IMR-90 (cell line): ENCODE measurements at regions not wholly inside any gene's neighbourhood (a gene's known extent, or its start where the extent isn't known, plus 50 kb on each side); places are given as distances from the start of the nearest gene placed in this dataset.

Experiments
- ATAC-seq: fragments of 200-7000 bp; cut with Tn5 transposase; 2 replicates; pipeline ENCODE4 v1.9.1; 2020; ENCODE audit warnings: low read depth, mild to moderate bottlenecking, moderate library complexity
- BruUV-seq: library from RNA; stranded (reverse); fragments of 400-500 nt; replicated peaks from 2 replicates; lab custom pipeline; 2021; lab: Mats Ljungman, UMichigan
- CTCF ChIA-PET: fragments of 300-600 bp; formaldehyde crosslinking; extraction: SDS; loops from one replicate; lab custom pipeline; 2021; ENCODE audit warnings: antibody characterized with exemption; lab: Yijun Ruan, JAX
- POLR2A ChIA-PET: fragments of 300-600 bp; sonication (Branson Sonifier 250); formaldehyde crosslinking; loops from one replicate; lab custom pipeline; 2022; ENCODE audit warnings: antibody characterized with exemption; ENCODE audit not compliant: unreplicated experiment; lab: Charles Lee
- DNase-seq: peaks from one replicate; pipeline ENCODE4 v3.0.0; 2013
- H2AFZ ChIP-seq: replicated peaks from 2 replicates; pipeline ENCODE3; 2013; ENCODE audit warnings: low read length, mild to moderate bottlenecking; ENCODE audit not compliant: poor library complexity
- H2AK5ac ChIP-seq: 2 replicates; pipeline ENCODE4 v1.6.1; 2013; ENCODE audit warnings: low read depth, low read length, inconsistent platforms
- H2AK9ac ChIP-seq: replicated peaks from 2 replicates; pipeline ENCODE3; 2013; ENCODE audit warnings: mild to moderate bottlenecking, low read depth, low read length, moderate library complexity; ENCODE audit not compliant: poor library complexity
- H2BK120ac ChIP-seq: 2 replicates; pipeline ENCODE4 v1.6.1; 2013; ENCODE audit warnings: low read depth, low read length, inconsistent platforms
- H2BK15ac ChIP-seq: 3 replicates; pipeline ENCODE4 v1.6.1; 2013; ENCODE audit warnings: low read depth, low read length, inconsistent platforms
- H2BK20ac ChIP-seq: 2 replicates; pipeline ENCODE4 v1.6.1; 2013; ENCODE audit warnings: low read depth, mild to moderate bottlenecking, inconsistent platforms, low read length, moderate library complexity
- H2BK5ac ChIP-seq: 2 replicates; pipeline ENCODE4 v1.6.1; 2013; ENCODE audit warnings: mild to moderate bottlenecking, low read depth, low read length, inconsistent platforms; ENCODE audit not compliant: poor library complexity, severe bottlenecking
- H3K14ac ChIP-seq: replicated peaks from 2 replicates; pipeline ENCODE4 v1.6.1; 2013; ENCODE audit warnings: low read depth, low read length, inconsistent platforms
- H3K18ac ChIP-seq: 2 replicates; pipeline ENCODE4 v1.6.1; 2013; ENCODE audit warnings: low read depth, low read length, control low read depth
- H3K23ac ChIP-seq: 2 replicates; pipeline ENCODE4 v1.6.1; 2013; ENCODE audit warnings: low read depth, low read length, inconsistent platforms
- H3K27ac ChIP-seq: 2 replicates; pipeline ENCODE4 v1.5.1; 2013; ENCODE audit warnings: mild to moderate bottlenecking, control low read depth, low read length; ENCODE audit not compliant: insufficient read depth
- H3K27me3 ChIP-seq: 2 replicates; pipeline ENCODE4 v1.6.1; 2013; ENCODE audit warnings: low read length; ENCODE audit not compliant: control insufficient read depth, insufficient read depth
- H3K36me3 ChIP-seq: 2 replicates; pipeline ENCODE4 v1.6.1; 2013; ENCODE audit warnings: low read length, mixed read lengths; ENCODE audit not compliant: control insufficient read depth, insufficient read depth
- H3K4ac ChIP-seq: 2 replicates; pipeline ENCODE4 v1.6.1; 2013; ENCODE audit warnings: low read depth, low read length, inconsistent platforms
- H3K4me1 ChIP-seq: 2 replicates; pipeline ENCODE4 v1.6.1; 2013; ENCODE audit warnings: low read length, mixed read lengths; ENCODE audit not compliant: control insufficient read depth, insufficient read depth
- H3K4me2 ChIP-seq: 2 replicates; pipeline ENCODE4 v1.6.1; 2013; ENCODE audit warnings: low read depth, mild to moderate bottlenecking, control low read depth, low read length, moderate library complexity
- H3K4me3 ChIP-seq: 2 replicates; pipeline ENCODE4 v1.5.1; 2013; ENCODE audit warnings: low read depth, mild to moderate bottlenecking, control low read depth, low read length, moderate library complexity; ENCODE audit not compliant: insufficient read depth
- H3K56ac ChIP-seq: 2 replicates; pipeline ENCODE4 v1.6.1; 2013; ENCODE audit warnings: low read length, inconsistent platforms; ENCODE audit not compliant: insufficient read depth; ENCODE audit errors: extremely low read depth
- H3K79me1 ChIP-seq, 2 experiments: 2 replicates each; pipeline ENCODE4 v1.6.1; 2013; ENCODE audit warnings: low read length in 2 of 2, inconsistent platforms in 1 of 2, low read depth in 1 of 2
- H3K9ac ChIP-seq: 2 replicates; pipeline ENCODE4 v1.6.1; 2013; ENCODE audit warnings: low read depth, low read length, control low read depth
- H3K9me1 ChIP-seq: 2 replicates; pipeline ENCODE4 v1.6.1; 2013; ENCODE audit warnings: low read length, inconsistent platforms; ENCODE audit not compliant: insufficient read depth
- H3K9me3 ChIP-seq: 2 replicates; pipeline ENCODE4 v1.6.1; 2013; ENCODE audit warnings: low read length; ENCODE audit not compliant: control insufficient read depth, insufficient read depth
- H4K20me1 ChIP-seq: 2 replicates; pipeline ENCODE4 v1.6.1; 2013; ENCODE audit warnings: low read length, inconsistent platforms; ENCODE audit not compliant: insufficient read depth
- H4K5ac ChIP-seq: 2 replicates; pipeline ENCODE4 v1.6.1; 2013; ENCODE audit warnings: mild to moderate bottlenecking, low read depth, low read length, control low read depth
- H4K8ac ChIP-seq, 2 experiments: 2 replicates each; pipeline ENCODE4 v1.6.1; 2013; ENCODE audit warnings: low read depth in 2 of 2, low read length in 2 of 2, control low read depth in 1 of 2, inconsistent platforms in 1 of 2
- H4K91ac ChIP-seq: 2 replicates; pipeline ENCODE4 v1.6.1; 2013; ENCODE audit warnings: low read depth, low read length, inconsistent platforms; ENCODE audit not compliant: insufficient read depth
- CEBPB ChIP-seq: IDR thresholded peaks from 2 replicates; pipeline ENCODE4 v1.6.1; 2012; ENCODE audit warnings: low read depth, low read length, improper control_type of control experiment
- FOS ChIP-seq: fragments of 150-350 bp; IDR thresholded peaks from 2 replicates; pipeline ENCODE4 v1.6.1; 2016; ENCODE audit warnings: low read depth, low read length
- MAZ ChIP-seq: IDR thresholded peaks from 2 replicates; pipeline ENCODE4 v1.6.1; 2012; ENCODE audit warnings: low read depth, mild to moderate bottlenecking, low read length, improper control_type of control experiment, moderate library complexity, borderline replicate concordance
- NFE2L2 ChIP-seq: fragments of 150-350 bp; IDR thresholded peaks from 2 replicates; pipeline ENCODE4 v1.6.1; 2016; ENCODE audit warnings: low read depth, mild to moderate bottlenecking, low read length
- POLR2A ChIP-seq: IDR thresholded peaks from 2 replicates; pipeline ENCODE4 v1.6.1; 2012; ENCODE audit warnings: mild to moderate bottlenecking, low read depth, low read length
- RAD21 ChIP-seq: IDR thresholded peaks from 2 replicates; pipeline ENCODE4 v1.6.1; 2012; ENCODE audit warnings: low read length, improper control_type of control experiment
- RCOR1 ChIP-seq: IDR thresholded peaks from 2 replicates; pipeline ENCODE4 v1.6.1; 2012; ENCODE audit warnings: mild to moderate bottlenecking, low read length, improper control_type of control experiment; ENCODE audit not compliant: insufficient replicate concordance
- RFX5 ChIP-seq: IDR thresholded peaks from 2 replicates; pipeline ENCODE4 v1.8.0; 2012; ENCODE audit warnings: low read depth, mild to moderate bottlenecking, low read length, moderate library complexity
- SMC3 ChIP-seq: fragments of 150-350 bp; IDR thresholded peaks from 2 replicates; pipeline ENCODE4 v1.6.1; 2016; ENCODE audit warnings: low read depth, mild to moderate bottlenecking, antibody characterized with exemption, low read length, moderate library complexity
- WGBS, 2 experiments: methylation state at CpG; one replicate each; pipeline versions ENCODE4 v1.1.5 to v1.1.7; 2013; ENCODE audit warnings: missing lambda C conversion rate in 2 of 2; ENCODE audit not compliant: insufficient read length in 1 of 2; ENCODE audit errors: extremely low coverage in 2 of 2; 5-methylcytosine and 5-hydroxymethylcytosine counted together
- dilution Hi-C: fragments of 300-500 bp; cut with HindIII; formaldehyde crosslinking; loops from one replicate; pipeline ENCODE4 v1.14.3; 2018; ENCODE audit warnings: low sequenced_read_pairs; ENCODE audit not compliant: unreplicated experiment
- in situ Hi-C: fragments of 300-500 bp; cut with MboI; formaldehyde crosslinking; loops from 3 replicates; pipeline ENCODE4 v1.14.3; 2019; ENCODE audit warnings: low sequenced_read_pairs, inconsistent platforms, mixed read lengths
- intact Hi-C: fragments of 100-400 bp; cut with micrococcal nuclease; formaldehyde crosslinking; loops from 2 replicates; pipeline ENCODE4 v1.10.0; 2022
- TF ChIP-seq, protein P1 (sequence below): conservative IDR thresholded peaks from 2 replicates; pipeline ENCODE4 v1.5.1; 2012; ENCODE audit warnings: mild to moderate bottlenecking, low read depth, low read length, improper control_type of control experiment

DNA sequence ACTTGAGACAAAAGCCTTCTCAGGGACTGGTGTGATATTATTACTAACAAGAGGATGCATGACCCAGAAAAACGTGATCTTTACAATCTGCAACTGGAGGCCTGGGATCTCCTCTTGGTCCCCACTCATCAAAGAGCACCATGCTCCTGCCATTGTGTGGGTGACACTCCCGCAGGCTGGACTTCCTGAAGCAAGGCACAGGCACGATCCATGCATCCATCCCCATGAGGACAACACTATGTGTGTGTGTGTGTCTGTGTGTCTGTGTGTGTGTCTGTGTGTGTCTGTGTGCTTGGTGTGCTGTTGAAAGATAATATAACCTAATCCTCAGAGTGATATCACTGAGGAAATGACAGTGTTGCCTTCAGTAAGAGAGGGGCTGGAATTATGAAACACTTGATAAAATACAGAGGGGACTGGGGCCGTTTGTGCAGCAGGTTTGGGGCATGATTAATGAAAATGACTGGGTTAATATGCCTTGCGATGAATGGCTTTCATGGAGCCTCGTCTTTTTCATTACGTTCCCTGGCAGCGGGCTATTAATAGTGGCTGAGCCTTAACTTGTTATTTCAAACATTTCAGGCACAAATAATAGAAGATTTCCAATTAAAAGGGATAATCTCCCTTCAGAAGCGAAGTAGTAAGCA lies 180.8 kb upstream of the TCERG1L start:
- no peaks in the 10 kb centered on the region for H3K4me1 ChIP-seq
- H3K14ac ChIP-seq, result no peak overlapping the region
- H3K56ac ChIP-seq, result no peak overlapping the region
- H2AFZ ChIP-seq, result no peak overlapping the region
- no peak overlapping the region for H3K9ac ChIP-seq
- H3K18ac ChIP-seq, result no peak overlapping the region
- no peak overlapping the region for H3K4me3 ChIP-seq
- intact Hi-C loops, result no loop called here
- no peak overlapping the region for H4K91ac ChIP-seq
- H2AK9ac ChIP-seq, result no peak overlapping the region
- H4K8ac ChIP-seq, result no peak overlapping the region
- in situ Hi-C loops, result no loop called here
- no peaks in the 10 kb centered on the region for H3K36me3 ChIP-seq
- peaks cover 40% of the 10 kb centered on the region for H3K9me3 ChIP-seq
- ChIA-PET POLR2A (no interaction called here), CTCF (no interaction called here)
- TF ChIP-seq, protein P1, sequence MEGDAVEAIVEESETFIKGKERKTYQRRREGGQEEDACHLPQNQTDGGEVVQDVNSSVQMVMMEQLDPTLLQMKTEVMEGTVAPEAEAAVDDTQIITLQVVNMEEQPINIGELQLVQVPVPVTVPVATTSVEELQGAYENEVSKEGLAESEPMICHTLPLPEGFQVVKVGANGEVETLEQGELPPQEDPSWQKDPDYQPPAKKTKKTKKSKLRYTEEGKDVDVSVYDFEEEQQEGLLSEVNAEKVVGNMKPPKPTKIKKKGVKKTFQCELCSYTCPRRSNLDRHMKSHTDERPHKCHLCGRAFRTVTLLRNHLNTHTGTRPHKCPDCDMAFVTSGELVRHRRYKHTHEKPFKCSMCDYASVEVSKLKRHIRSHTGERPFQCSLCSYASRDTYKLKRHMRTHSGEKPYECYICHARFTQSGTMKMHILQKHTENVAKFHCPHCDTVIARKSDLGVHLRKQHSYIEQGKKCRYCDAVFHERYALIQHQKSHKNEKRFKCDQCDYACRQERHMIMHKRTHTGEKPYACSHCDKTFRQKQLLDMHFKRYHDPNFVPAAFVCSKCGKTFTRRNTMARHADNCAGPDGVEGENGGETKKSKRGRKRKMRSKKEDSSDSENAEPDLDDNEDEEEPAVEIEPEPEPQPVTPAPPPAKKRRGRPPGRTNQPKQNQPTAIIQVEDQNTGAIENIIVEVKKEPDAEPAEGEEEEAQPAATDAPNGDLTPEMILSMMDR, result no peak
- TF ChIP-seq RCOR1 (no peak), FOS (no peak), NFE2L2 (no peak), SMC3 (no peak), CEBPB (no peak), POLR2A (no peak), RAD21 (no peak), RFX5 (no peak), MAZ (no peak)
- H3K23ac ChIP-seq, result no peak overlapping the region
- no peak for ATAC-seq
- H3K4ac ChIP-seq, result no peak overlapping the region
- no peak overlapping the region for H2BK15ac ChIP-seq
- H2BK120ac ChIP-seq, result no peak overlapping the region
- dilution Hi-C loops, result no loop called here
- no peak overlapping the region for H3K27ac ChIP-seq
- no peaks in the 10 kb centered on the region for H4K20me1 ChIP-seq
- H4K5ac ChIP-seq, result no peak overlapping the region
- no peak overlapping the region for H3K4me2 ChIP-seq
- WGBS, 2 experiments, result no CpG with 5 or more reads among the region's 9 CpGs
- H2BK5ac ChIP-seq, result no peak overlapping the region
- H3K27me3 ChIP-seq, result no peaks in the 10 kb centered on the region
- H3K79me1 ChIP-seq, result no peaks in the 10 kb centered on the region
- DNase-seq, result no peak
- H2AK5ac ChIP-seq, result no peak overlapping the region
- H2BK20ac ChIP-seq, result no peak overlapping the region
- H3K9me1 ChIP-seq, result no peaks in the 10 kb centered on the region
- BruUV-seq, result no TSS peak
